Heart right ventricle (tissue), 16 donors: ENCODE measurements at regions not wholly inside any gene's neighbourhood (a gene's known extent, or its start where the extent isn't known, plus 50 kb on each side); places are given as distances from the start of the nearest gene placed in this dataset.

Experiments used
- ATAC-seq, 8 donors: fragments of 200-7000 bp; cut with Tn5 transposase; one replicate each; pipeline ENCODE4 v1.9.1; 2020; ENCODE audit warnings: mild to moderate bottlenecking in 8 of 8, moderate library complexity in 8 of 8, moderate number of reproducible peaks in 1 of 8
- DNase-seq, 2 donors: peaks; one replicate each; pipeline ENCODE4 v3.0.0-alpha.2; 2020
- H3K27ac ChIP-seq, 10 donors: fragments of 200-600 bp; sonication (generic) in 2 of 10; one replicate each; pipeline versions ENCODE4 v1.5.0 to v1.8.0; 2020 to 2022; ENCODE audit warnings: mild to moderate bottlenecking in 3 of 10
- H3K27me3 ChIP-seq, 7 donors: fragments of 200-600 bp; one replicate each; pipeline ENCODE4 v1.8.0; 2021 to 2022; ENCODE audit warnings: mild to moderate bottlenecking in 2 of 7
- H3K36me3 ChIP-seq, 9 donors: fragments of 200-600 bp; sonication (generic) in 1 of 9; one replicate each; pipeline versions ENCODE4 v1.5.0 to v1.8.0; 2020 to 2022; ENCODE audit warnings: mild to moderate bottlenecking in 2 of 9
- H3K4me1 ChIP-seq, 9 donors: fragments of 200-600 bp; sonication (generic) in 1 of 9; one replicate each; pipeline versions ENCODE4 v1.5.0 to v1.8.0; 2020 to 2022; ENCODE audit warnings: mild to moderate bottlenecking in 4 of 9
- H3K4me3 ChIP-seq, 10 donors: fragments of 200-600 bp; sonication (generic) in 2 of 10; one replicate each; pipeline versions ENCODE4 v1.5.0 to v1.8.0; 2020 to 2022; ENCODE audit warnings: mild to moderate bottlenecking in 7 of 10, moderate library complexity in 2 of 10
- H3K9me3 ChIP-seq, 11 donors: fragments of 200-600 bp in 10 of 11; sonication (generic) in 2 of 11; one replicate each; pipeline versions ENCODE4 v1.5.0 to v1.8.0; 2013 to 2022; ENCODE audit warnings: mild to moderate bottlenecking in 2 of 11, control low read depth in 1 of 11, moderate library complexity in 1 of 11
- CTCF ChIP-seq, 9 donors: fragments of 200-600 bp; sonication (generic) in 2 of 9; IDR thresholded peaks; one replicate each; pipeline versions ENCODE4 v1.5.0 to v1.8.0; 2021 to 2022; ENCODE audit warnings: antibody characterized with exemption in 9 of 9, mild to moderate bottlenecking in 5 of 9, moderate library complexity in 1 of 9
- WGBS, 2 donors: extraction: QIAGEN DNeasy Blood & Tissue Kit; methylation state at CpG; one replicate each; pipeline ENCODE4 v1.1.7; 2013; ENCODE audit warnings: inconsistent platforms in 1 of 2; 5-methylcytosine and 5-hydroxymethylcytosine counted together
- intact Hi-C, 10 donors: fragments of 100-400 bp; cut with DNase I; formaldehyde crosslinking; loops; one replicate each; pipeline versions ENCODE4 v1.11.1 to v1.14.2; 2022
- donor health status: Arrhythmogenic right ventricular cardiomyopathy.
- donor health status: ischemic (EF 13 %, LVEDD 7.1; RV severe dilation, severe dysfunction).
- donor health status: healthy with polysubstance abuse.
- donor health status: DM: no; HTN: yes; CAD: no.
- donor health status: DM: no; HTN: no; CAD: no.
- donor health status: ischemic (EF 25% LVEDD 6.9; RV normal size, moderate dysfunction).
- donor health status: ischemic (EF 25% LVEDD 5.7; RV mildly dilated, moderate dysfunction).
- donor health status: healthy.
- donor health status: DM: yes; HTN: yes; CAD: no.
- donor health status: Ischemic cardiomyopathy.
- donor health status: ischemic (EF 35%, LVEDD 5.7; RV mildly dilated, moderate dysfunction).
- donor health status: nonischemic (EF 11% LVEDD 7.7; RV severe dilation, severe dysfunction).
- donor health status: DM: yes; HTN: yes; CAD: no.
- donor health status: PGD.
- donor health status: ischemic (EF 29% LVEDD 5.4; RV normal size, mild dysfunction).
- donor health status: nonischemic (EF 23%, LVEDD 6.1; RV moderate dilation, normal function).

DNA sequence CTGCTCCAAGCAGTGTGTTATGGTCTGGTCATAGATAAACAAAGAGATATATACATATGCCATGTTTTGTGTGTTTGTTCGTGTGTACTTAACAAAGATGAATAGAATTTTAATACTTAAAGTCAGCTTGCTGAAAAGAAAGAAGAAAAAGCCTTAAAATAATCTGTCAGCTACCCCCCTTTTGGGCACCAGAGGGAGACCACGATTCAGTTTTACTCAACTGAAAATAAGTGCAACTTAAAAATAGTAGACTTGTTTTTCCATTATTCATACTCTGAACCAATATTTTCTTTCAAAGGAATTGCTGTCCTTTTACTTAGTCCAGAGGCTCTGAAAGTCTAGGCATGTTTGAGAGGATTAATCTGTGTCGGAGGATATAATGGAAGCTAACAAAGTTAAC is 181.7 kb upstream of the AGTR2 start:
- H3K4me3 ChIP-seq, result no peak overlapping the region
- no peak for TF ChIP-seq CTCF (IDR thresholded peaks at IDR 0.05)
- ATAC-seq (no peak), DNase-seq (no peak)
- intact Hi-C loops, result no loop called here
- 15 to 19% methylated on average over 3 of the region's 3 CpGs for WGBS, 2 donors
- no peaks in the 10 kb centered on the region for H3K36me3 ChIP-seq
- H3K9me3 ChIP-seq, result peaks cover 0 to 7% (median 0%) of the 10 kb centered on the region in 11 donors
- peaks cover 0 to 41% (median 0%) of the 10 kb centered on the region in 7 donors for H3K27me3 ChIP-seq
- H3K4me1 ChIP-seq, result no peaks in the 10 kb centered on the region
- no peak overlapping the region for H3K27ac ChIP-seq

DNA sequence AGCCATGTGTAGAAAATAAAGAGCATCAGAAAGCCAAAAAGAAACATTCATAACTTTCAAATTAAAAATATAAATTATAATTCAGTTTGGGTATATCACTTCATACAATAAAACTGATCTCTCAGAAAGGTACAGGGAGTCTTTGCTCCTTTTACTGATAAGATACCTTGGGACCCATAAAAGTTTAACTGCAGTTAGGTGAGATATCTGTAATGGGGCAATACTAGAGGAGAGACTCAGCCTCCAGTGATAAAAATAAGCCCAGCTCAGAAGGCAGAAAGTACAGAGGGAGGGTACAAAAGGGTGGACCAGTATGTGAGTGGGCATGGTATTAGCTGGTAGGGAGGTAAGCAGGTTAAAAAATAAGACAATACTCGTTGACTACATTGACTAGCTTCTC is 180.9 kb upstream of the AGTR2 start:
- TF ChIP-seq CTCF (IDR thresholded peaks at IDR 0.05), result no peak
- H3K9me3 ChIP-seq, result peaks cover 0 to 7% (median 0%) of the 10 kb centered on the region in 11 donors
- WGBS, 2 donors, result 31 to 50% methylated on average over 1 of the region's 1 CpG
- no peak for ATAC-seq
- H3K36me3 ChIP-seq, result no peaks in the 10 kb centered on the region
- no peak for DNase-seq
- intact Hi-C loops, result no loop called here
- no peaks in the 10 kb centered on the region for H3K4me1 ChIP-seq
- no peak overlapping the region for H3K4me3 ChIP-seq
- H3K27me3 ChIP-seq, result peaks cover 0 to 37% (median 0%) of the 10 kb centered on the region in 7 donors
- no peak overlapping the region for H3K27ac ChIP-seq

- no peak for ATAC-seq
- Histone ChIP-seq H3K4me1 (no peaks in the 10 kb centered on the region), H3K27me3 (peaks cover 0 to 74% (median 0%) of the 10 kb centered on the region in 7 donors), H3K9me3 (no peaks in the 10 kb centered on the region), H3K4me3 (no peak overlapping the region), H3K36me3 (no peaks in the 10 kb centered on the region), H3K27ac (no peak overlapping the region)
- intact Hi-C loops, result no loop called here
- DNase-seq, result no peak
- 90 to 93% methylated on average over 1 of the region's 1 CpG for WGBS, 2 donors
- TF ChIP-seq CTCF (IDR thresholded peaks at IDR 0.05), result no peak
These were observed 161.2 kb upstream of the AGTR2 start for GRCh38 chrX:116009346-116009745.

- no peak for TF ChIP-seq CTCF (IDR thresholded peaks at IDR 0.05)
- no peaks in the 10 kb centered on the region for H3K9me3 ChIP-seq
- no peaks in the 10 kb centered on the region for H3K36me3 ChIP-seq
- intact Hi-C loops, result no loop called here
- no peak overlapping the region for H3K27ac ChIP-seq
- H3K27me3 ChIP-seq, result peaks cover 0 to 74% (median 0%) of the 10 kb centered on the region in 7 donors
- 6 to 10% methylated on average over 8 of the region's 8 CpGs for WGBS, 2 donors
- no peak overlapping the region for H3K4me3 ChIP-seq
- peak in 1 of 8 donors; percentile 61 for ATAC-seq
- H3K4me1 ChIP-seq, result no peaks in the 10 kb centered on the region
- DNase-seq, result peak; percentile 5 to 7
These were observed 160.5 kb upstream of the AGTR2 start for GRCh38 chrX:116009861-116010710.
